DMS79 treated with DMSO at 0.1 percent for 48 hours (cell line): ENCODE measurements at regions not wholly inside any gene's neighbourhood (a gene's known extent, or its start where the extent isn't known, plus 50 kb on each side); places are given as distances from the start of the nearest gene placed in this dataset.
"Not testable (repeated sequence)": the region's sequence is repeated elsewhere in the genome, so short reads cannot be mapped to it uniquely, and the experiment has no call there.

ENCODE experiments used
- DNase-seq: peaks from one replicate; lab custom pipeline; 2025; lab: John Stamatoyannopoulos, UW

GRCh38 chr1:191504999-191505398, 653.3 kb upstream of the RGS18 start:
- no peak for DNase-seq

- DNase-seq = no peak
Measured at GRCh38 chr1:191508239-191508638, 650.0 kb upstream of the RGS18 start.

GRCh38 chr1:191511480-191511879, 646.8 kb upstream of the RGS18 start:
- not testable (repeated sequence) for DNase-seq

- DNase-seq = no peak
Measured at GRCh38 chr1:191517826-191518225, 640.4 kb upstream of the RGS18 start.

GRCh38 chr1:191519519-191519918, 638.7 kb upstream of the RGS18 start:
- DNase-seq = no peak

- DNase-seq = no peak
Measured at GRCh38 chr1:191520345-191520744, 637.9 kb upstream of the RGS18 start.

- DNase-seq = not testable (repeated sequence)
Measured at GRCh38 chr1:191525944-191526343, 632.3 kb upstream of the RGS18 start.

GRCh38 chr1:191528275-191528674, 630.0 kb upstream of the RGS18 start:
- no peak for DNase-seq

GRCh38 chr1:191530928-191531327, 627.3 kb upstream of the RGS18 start:
- DNase-seq = no peak

- DNase-seq = no peak
Measured at GRCh38 chr1:191533254-191533653, 625.0 kb upstream of the RGS18 start.

GRCh38 chr1:191536791-191537429, 621.4 kb upstream of the RGS18 start:
- DNase-seq = no peak

- no peak for DNase-seq
Measured at GRCh38 chr1:191541758-191542157, 616.5 kb upstream of the RGS18 start.

GRCh38 chr1:191542444-191542843, 615.8 kb upstream of the RGS18 start:
- DNase-seq = no peak

- DNase-seq = no peak
Measured at GRCh38 chr1:191546803-191547202, 611.5 kb upstream of the RGS18 start.

GRCh38 chr1:191551019-191551418, 607.2 kb upstream of the RGS18 start:
- DNase-seq = no peak

- no peak for DNase-seq
Measured at GRCh38 chr1:191558379-191558778, 599.9 kb upstream of the RGS18 start.

GRCh38 chr1:191561276-191561675, 597.0 kb upstream of the RGS18 start:
- no peak for DNase-seq

GRCh38 chr1:191564275-191564674, 594.0 kb upstream of the RGS18 start:
- DNase-seq = no peak

GRCh38 chr1:191572479-191572878, 585.8 kb upstream of the RGS18 start:
- no peak for DNase-seq

GRCh38 chr1:191575180-191575579, 583.1 kb upstream of the RGS18 start:
- DNase-seq = no peak

GRCh38 chr1:191575746-191576145, 582.5 kb upstream of the RGS18 start:
- DNase-seq = no peak

GRCh38 chr1:191577213-191577612, 581.0 kb upstream of the RGS18 start:
- DNase-seq = no peak

GRCh38 chr1:191578281-191578680, 580.0 kb upstream of the RGS18 start:
- DNase-seq = no peak

- no peak for DNase-seq
Measured at GRCh38 chr1:191579019-191579418, 579.2 kb upstream of the RGS18 start.

- no peak for DNase-seq
Measured at GRCh38 chr1:191582169-191582568, 576.1 kb upstream of the RGS18 start.
